Stimulated activated CD8-positive, alpha-beta memory T cell treated with anti-CD3 and anti-CD28 coated beads, Interleukin-7, amount 100 ng/mL, for 1 hour (primary cell): ENCODE measurements at regions not wholly inside any gene's neighbourhood (a gene's known extent, or its start where the extent isn't known, plus 50 kb on each side); places are given as distances from the start of the nearest gene placed in this dataset.

ENCODE experiments used
- DNase-seq, 2 donors: peaks; one replicate each; pipeline ENCODE4 v3.0.0-alpha.2; 2020; ENCODE audit warnings: low read depth in 2 of 2

- no peak for DNase-seq
These were observed 1288.3 kb downstream of the NSUN3 start for GRCh38 chr3:95351158-95351557.

GRCh38 chr3:95352471-95352870 lies 1289.6 kb downstream of the NSUN3 start:
- DNase-seq, result no peak

DNA sequence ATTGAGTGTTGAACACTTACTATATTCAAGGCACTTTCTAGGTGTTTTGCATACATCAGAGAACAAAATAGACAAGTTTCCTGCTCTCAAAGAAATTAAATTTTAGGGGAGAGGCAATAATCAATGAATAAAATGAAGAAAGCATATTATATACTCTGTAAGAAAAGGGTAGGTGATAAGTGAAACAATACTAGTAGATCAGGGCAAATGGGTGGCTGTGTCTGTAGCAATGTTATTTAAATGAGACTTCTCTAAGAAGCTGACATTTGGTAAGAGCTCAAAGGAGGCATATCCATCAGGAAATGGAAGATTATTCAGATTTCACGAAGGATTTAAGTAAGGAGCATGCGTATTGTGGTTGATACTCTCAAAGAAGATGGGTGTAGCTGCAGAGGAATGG lies 1291.6 kb downstream of the NSUN3 start:
- DNase-seq, result no peak

- DNase-seq, result no peak
These were observed 1294.1 kb downstream of the NSUN3 start for GRCh38 chr3:95356764-95357501.

DNA sequence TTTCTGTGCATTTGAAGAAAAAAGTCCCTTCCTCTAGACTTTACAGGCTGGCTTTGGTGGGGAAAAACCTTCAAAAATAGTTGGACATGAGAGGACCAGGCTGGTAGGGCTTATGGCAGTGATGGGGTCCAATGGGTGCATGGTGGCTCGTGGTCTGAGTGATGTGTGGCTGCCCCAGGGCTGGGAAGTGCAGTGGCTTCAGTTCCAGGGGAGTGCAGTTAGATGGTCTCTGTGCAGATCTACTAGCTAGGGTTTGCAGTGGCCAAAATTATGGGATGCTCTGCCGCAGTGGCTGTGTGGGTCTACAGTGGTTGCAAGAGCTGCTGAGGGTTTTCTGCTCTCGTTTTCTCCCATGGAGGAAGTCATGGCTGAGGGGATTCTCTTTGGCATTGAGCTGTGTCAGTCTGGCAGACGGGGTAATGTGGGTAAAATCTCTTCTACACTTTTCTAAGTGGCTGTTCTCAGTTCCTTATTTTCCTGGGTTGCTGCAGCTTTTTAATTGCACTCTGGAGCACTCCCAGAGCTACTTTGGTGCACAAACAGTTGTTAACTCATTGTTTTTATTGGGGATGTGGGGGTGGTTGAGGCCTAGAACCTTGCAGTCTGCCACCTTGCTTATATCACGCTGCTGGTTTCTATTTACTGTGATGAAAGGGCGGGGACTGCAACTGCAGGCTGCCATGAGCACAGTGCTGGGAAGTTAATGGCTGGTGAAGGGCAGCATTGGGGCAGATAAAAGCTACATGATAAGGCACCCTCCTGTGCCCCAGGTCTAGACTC lies 1324.6 kb downstream of the NSUN3 start:
- DNase-seq, result no peak

GRCh38 chr3:95389725-95390313 lies 1327.0 kb downstream of the NSUN3 start:
- DNase-seq, result no peak

DNA sequence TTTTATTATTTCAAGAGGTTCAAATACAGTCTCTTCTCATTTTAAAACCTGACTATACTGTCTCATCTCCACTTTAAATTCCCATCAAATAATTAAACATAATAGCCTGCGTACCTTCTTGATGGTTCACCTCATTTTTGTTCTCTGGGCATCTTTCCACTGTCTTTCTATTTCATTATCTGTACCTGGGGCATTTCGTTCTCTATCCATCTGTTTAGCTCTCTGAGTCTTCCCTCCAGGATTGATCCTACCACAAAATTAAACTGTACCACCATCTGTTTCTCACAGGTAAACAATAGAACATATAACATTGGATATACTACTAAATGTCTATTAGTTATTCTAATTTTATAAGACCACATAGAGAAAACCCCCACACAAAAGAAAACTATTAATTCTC lies 1331.4 kb downstream of the NSUN3 start:
- DNase-seq, result no peak

GRCh38 chr3:95399585-95399984 lies 1336.7 kb downstream of the NSUN3 start:
- DNase-seq, result no peak

- no peak for DNase-seq
These were observed 1338.8 kb downstream of the NSUN3 start for GRCh38 chr3:95401693-95402092.

- no peak for DNase-seq
These were observed 1345.0 kb downstream of the NSUN3 start for GRCh38 chr3:95407709-95408463.

DNA sequence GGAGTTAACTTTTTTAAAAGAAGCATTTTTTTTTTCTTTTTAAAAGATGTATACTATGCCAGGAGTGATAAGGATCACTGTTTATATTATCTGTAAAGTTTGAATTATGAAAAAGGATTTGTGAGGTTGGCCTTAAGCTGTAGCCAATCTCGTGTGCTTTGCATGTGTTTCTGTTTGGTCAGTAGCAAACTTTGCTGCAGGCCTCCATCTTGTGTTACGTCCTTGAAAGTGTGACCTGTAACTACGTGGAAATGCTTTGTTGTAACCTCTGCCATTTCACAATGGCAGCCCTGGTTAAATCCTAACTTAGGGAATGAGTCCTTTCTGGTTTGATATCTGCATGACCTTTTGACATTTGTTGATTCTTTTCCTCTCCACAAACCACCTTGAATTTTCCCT lies 1345.6 kb downstream of the NSUN3 start:
- no peak for DNase-seq

- no peak for DNase-seq
These were observed 1355.4 kb downstream of the NSUN3 start for GRCh38 chr3:95418251-95418650.

DNA sequence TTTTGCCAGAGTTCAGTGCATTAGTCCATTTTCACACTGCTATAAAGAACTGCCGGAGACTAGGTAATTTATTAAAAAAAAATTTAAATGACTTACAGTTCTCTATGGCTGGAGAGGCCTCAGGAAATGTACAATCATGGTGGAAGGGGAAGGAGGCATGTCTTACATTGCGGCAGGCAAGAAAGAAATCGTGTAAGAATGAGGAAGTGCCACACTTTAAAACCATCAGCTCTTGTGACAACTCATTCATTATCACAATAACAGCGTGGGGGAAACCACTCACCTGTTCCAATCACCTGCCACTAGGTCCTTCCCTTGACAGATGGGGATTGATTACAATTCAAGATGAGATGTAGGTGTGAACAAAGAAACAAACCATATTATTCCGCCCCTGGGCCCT lies 1361.4 kb downstream of the NSUN3 start:
- DNase-seq, result no peak

DNA sequence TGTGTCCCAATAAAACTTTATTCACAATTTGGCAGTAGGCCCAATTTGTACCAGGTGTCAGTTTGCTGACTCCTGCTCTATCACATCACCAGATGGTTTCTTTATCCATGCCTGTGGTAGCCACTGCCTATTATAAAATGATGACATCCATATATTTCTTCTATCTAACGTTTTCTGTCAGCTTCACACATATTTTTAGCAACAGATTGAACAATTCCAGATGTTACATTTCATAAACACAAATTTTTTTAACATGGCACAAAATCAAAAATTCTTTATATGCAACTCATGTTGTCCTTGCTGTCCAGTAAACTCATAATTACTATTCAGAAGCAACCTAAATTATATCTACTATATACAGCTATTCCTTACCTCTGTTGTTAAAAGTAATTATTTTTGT lies 1371.6 kb downstream of the NSUN3 start:
- no peak for DNase-seq

DNA sequence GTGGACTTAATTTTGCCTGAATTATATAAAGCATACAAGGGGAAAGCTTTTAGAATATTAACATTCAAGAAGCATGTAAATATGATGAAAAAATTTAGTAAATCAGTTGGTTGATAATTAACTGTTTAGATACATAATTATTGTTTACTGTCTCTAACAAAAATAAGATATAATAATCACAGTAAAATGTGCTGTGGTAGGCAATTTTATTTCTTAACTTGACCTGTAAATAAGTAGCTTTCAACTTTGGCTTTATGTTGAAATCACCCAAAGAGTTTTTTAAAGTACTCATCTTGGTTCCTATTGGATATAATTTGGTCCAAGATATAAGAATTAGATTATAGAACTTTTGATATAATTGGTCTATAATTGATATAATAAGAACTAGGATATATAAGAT lies 1374.5 kb downstream of the NSUN3 start:
- no peak for DNase-seq

GRCh38 chr3:95438274-95438673 lies 1375.4 kb downstream of the NSUN3 start:
- DNase-seq, result no peak

GRCh38 chr3:95442766-95443165 lies 1371.6 kb upstream of the EPHA6 start:
- DNase-seq, result no peak

- no peak for DNase-seq
These were observed 1364.6 kb upstream of the EPHA6 start for GRCh38 chr3:95449841-95450240.

GRCh38 chr3:95453242-95453641 lies 1361.2 kb upstream of the EPHA6 start:
- DNase-seq, result no peak

- DNase-seq, result no peak
These were observed 1357.6 kb upstream of the EPHA6 start for GRCh38 chr3:95456835-95457234.

DNA sequence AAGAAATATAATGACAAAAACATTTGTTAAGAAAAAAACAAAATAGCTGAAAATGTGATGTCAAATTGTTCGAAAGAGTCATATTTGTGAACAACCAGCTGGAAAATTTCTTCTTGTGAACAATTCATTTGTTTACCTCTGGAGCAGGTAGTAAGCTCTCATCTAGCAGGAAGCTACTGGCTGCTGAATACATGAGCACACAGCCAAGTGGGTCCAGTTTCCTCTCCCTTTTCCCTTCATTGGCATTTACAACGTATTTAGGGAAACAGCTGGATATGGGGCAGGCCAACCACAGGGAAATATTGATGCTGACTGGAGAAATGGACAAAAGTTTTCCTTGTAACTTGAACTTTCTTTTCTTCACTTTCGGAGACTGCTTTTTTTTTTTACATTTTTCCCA lies 1354.7 kb upstream of the EPHA6 start:
- DNase-seq, result no peak

- no peak for DNase-seq
These were observed 1354.1 kb upstream of the EPHA6 start for GRCh38 chr3:95460274-95460673.
